IMR-90 (cell line): ENCODE measurements at regions not wholly inside any gene's neighbourhood (a gene's known extent, or its start where the extent isn't known, plus 50 kb on each side); places are given as distances from the start of the nearest gene placed in this dataset.

Source experiments
- ATAC-seq: fragments of 200-7000 bp; cut with Tn5 transposase; 2 replicates; pipeline ENCODE4 v1.9.1; 2020; ENCODE audit warnings: low read depth, mild to moderate bottlenecking, moderate library complexity
- BruUV-seq: library from RNA; stranded (reverse); fragments of 400-500 nt; replicated peaks from 2 replicates; lab custom pipeline; 2021; lab: Mats Ljungman, UMichigan
- CTCF ChIA-PET: fragments of 300-600 bp; formaldehyde crosslinking; extraction: SDS; loops from one replicate; lab custom pipeline; 2021; ENCODE audit warnings: antibody characterized with exemption; lab: Yijun Ruan, JAX
- POLR2A ChIA-PET: fragments of 300-600 bp; sonication (Branson Sonifier 250); formaldehyde crosslinking; loops from one replicate; lab custom pipeline; 2022; ENCODE audit warnings: antibody characterized with exemption; ENCODE audit not compliant: unreplicated experiment; lab: Charles Lee
- DNase-seq: peaks from one replicate; pipeline ENCODE4 v3.0.0; 2013
- H2AFZ ChIP-seq: replicated peaks from 2 replicates; pipeline ENCODE3; 2013; ENCODE audit warnings: low read length, mild to moderate bottlenecking; ENCODE audit not compliant: poor library complexity
- H2AK5ac ChIP-seq: 2 replicates; pipeline ENCODE4 v1.6.1; 2013; ENCODE audit warnings: low read depth, low read length, inconsistent platforms
- H2AK9ac ChIP-seq: replicated peaks from 2 replicates; pipeline ENCODE3; 2013; ENCODE audit warnings: mild to moderate bottlenecking, low read depth, low read length, moderate library complexity; ENCODE audit not compliant: poor library complexity
- H2BK120ac ChIP-seq: 2 replicates; pipeline ENCODE4 v1.6.1; 2013; ENCODE audit warnings: low read depth, low read length, inconsistent platforms
- H2BK15ac ChIP-seq: 3 replicates; pipeline ENCODE4 v1.6.1; 2013; ENCODE audit warnings: low read depth, low read length, inconsistent platforms
- H2BK20ac ChIP-seq: 2 replicates; pipeline ENCODE4 v1.6.1; 2013; ENCODE audit warnings: low read depth, mild to moderate bottlenecking, inconsistent platforms, low read length, moderate library complexity
- H2BK5ac ChIP-seq: 2 replicates; pipeline ENCODE4 v1.6.1; 2013; ENCODE audit warnings: mild to moderate bottlenecking, low read depth, low read length, inconsistent platforms; ENCODE audit not compliant: poor library complexity, severe bottlenecking
- H3K14ac ChIP-seq: replicated peaks from 2 replicates; pipeline ENCODE4 v1.6.1; 2013; ENCODE audit warnings: low read depth, low read length, inconsistent platforms
- H3K18ac ChIP-seq: 2 replicates; pipeline ENCODE4 v1.6.1; 2013; ENCODE audit warnings: low read depth, low read length, control low read depth
- H3K23ac ChIP-seq: 2 replicates; pipeline ENCODE4 v1.6.1; 2013; ENCODE audit warnings: low read depth, low read length, inconsistent platforms
- H3K27ac ChIP-seq: 2 replicates; pipeline ENCODE4 v1.5.1; 2013; ENCODE audit warnings: mild to moderate bottlenecking, control low read depth, low read length; ENCODE audit not compliant: insufficient read depth
- H3K27me3 ChIP-seq: 2 replicates; pipeline ENCODE4 v1.6.1; 2013; ENCODE audit warnings: low read length; ENCODE audit not compliant: control insufficient read depth, insufficient read depth
- H3K36me3 ChIP-seq: 2 replicates; pipeline ENCODE4 v1.6.1; 2013; ENCODE audit warnings: low read length, mixed read lengths; ENCODE audit not compliant: control insufficient read depth, insufficient read depth
- H3K4ac ChIP-seq: 2 replicates; pipeline ENCODE4 v1.6.1; 2013; ENCODE audit warnings: low read depth, low read length, inconsistent platforms
- H3K4me1 ChIP-seq: 2 replicates; pipeline ENCODE4 v1.6.1; 2013; ENCODE audit warnings: low read length, mixed read lengths; ENCODE audit not compliant: control insufficient read depth, insufficient read depth
- H3K4me2 ChIP-seq: 2 replicates; pipeline ENCODE4 v1.6.1; 2013; ENCODE audit warnings: low read depth, mild to moderate bottlenecking, control low read depth, low read length, moderate library complexity
- H3K4me3 ChIP-seq: 2 replicates; pipeline ENCODE4 v1.5.1; 2013; ENCODE audit warnings: low read depth, mild to moderate bottlenecking, control low read depth, low read length, moderate library complexity; ENCODE audit not compliant: insufficient read depth
- H3K56ac ChIP-seq: 2 replicates; pipeline ENCODE4 v1.6.1; 2013; ENCODE audit warnings: low read length, inconsistent platforms; ENCODE audit not compliant: insufficient read depth; ENCODE audit errors: extremely low read depth
- H3K79me1 ChIP-seq, 2 experiments: 2 replicates each; pipeline ENCODE4 v1.6.1; 2013; ENCODE audit warnings: low read length in 2 of 2, inconsistent platforms in 1 of 2, low read depth in 1 of 2
- H3K9ac ChIP-seq: 2 replicates; pipeline ENCODE4 v1.6.1; 2013; ENCODE audit warnings: low read depth, low read length, control low read depth
- H3K9me1 ChIP-seq: 2 replicates; pipeline ENCODE4 v1.6.1; 2013; ENCODE audit warnings: low read length, inconsistent platforms; ENCODE audit not compliant: insufficient read depth
- H3K9me3 ChIP-seq: 2 replicates; pipeline ENCODE4 v1.6.1; 2013; ENCODE audit warnings: low read length; ENCODE audit not compliant: control insufficient read depth, insufficient read depth
- H4K20me1 ChIP-seq: 2 replicates; pipeline ENCODE4 v1.6.1; 2013; ENCODE audit warnings: low read length, inconsistent platforms; ENCODE audit not compliant: insufficient read depth
- H4K5ac ChIP-seq: 2 replicates; pipeline ENCODE4 v1.6.1; 2013; ENCODE audit warnings: mild to moderate bottlenecking, low read depth, low read length, control low read depth
- H4K8ac ChIP-seq, 2 experiments: 2 replicates each; pipeline ENCODE4 v1.6.1; 2013; ENCODE audit warnings: low read depth in 2 of 2, low read length in 2 of 2, control low read depth in 1 of 2, inconsistent platforms in 1 of 2
- H4K91ac ChIP-seq: 2 replicates; pipeline ENCODE4 v1.6.1; 2013; ENCODE audit warnings: low read depth, low read length, inconsistent platforms; ENCODE audit not compliant: insufficient read depth
- BHLHE40 ChIP-seq: fragments of 150-350 bp; IDR thresholded peaks from 2 replicates; pipeline ENCODE4 v1.6.1; 2016; ENCODE audit warnings: mild to moderate bottlenecking, low read depth, low read length
- CEBPB ChIP-seq: IDR thresholded peaks from 2 replicates; pipeline ENCODE4 v1.6.1; 2012; ENCODE audit warnings: low read depth, low read length, improper control_type of control experiment
- MAFK ChIP-seq: IDR thresholded peaks from 2 replicates; pipeline ENCODE4 v1.6.1; 2012; ENCODE audit warnings: low read depth, low read length, improper control_type of control experiment
- MAZ ChIP-seq: IDR thresholded peaks from 2 replicates; pipeline ENCODE4 v1.6.1; 2012; ENCODE audit warnings: low read depth, mild to moderate bottlenecking, low read length, improper control_type of control experiment, moderate library complexity, borderline replicate concordance
- RAD21 ChIP-seq: IDR thresholded peaks from 2 replicates; pipeline ENCODE4 v1.6.1; 2012; ENCODE audit warnings: low read length, improper control_type of control experiment
- WGBS, 2 experiments: methylation state at CpG; one replicate each; pipeline versions ENCODE4 v1.1.5 to v1.1.7; 2013; ENCODE audit warnings: missing lambda C conversion rate in 2 of 2; ENCODE audit not compliant: insufficient read length in 1 of 2; ENCODE audit errors: extremely low coverage in 2 of 2; 5-methylcytosine and 5-hydroxymethylcytosine counted together
- dilution Hi-C: fragments of 300-500 bp; cut with HindIII; formaldehyde crosslinking; loops from one replicate; pipeline ENCODE4 v1.14.3; 2018; ENCODE audit warnings: low sequenced_read_pairs; ENCODE audit not compliant: unreplicated experiment
- in situ Hi-C: fragments of 300-500 bp; cut with MboI; formaldehyde crosslinking; loops from 3 replicates; pipeline ENCODE4 v1.14.3; 2019; ENCODE audit warnings: low sequenced_read_pairs, inconsistent platforms, mixed read lengths
- intact Hi-C: fragments of 100-400 bp; cut with micrococcal nuclease; formaldehyde crosslinking; loops from 2 replicates; pipeline ENCODE4 v1.10.0; 2022

DNA sequence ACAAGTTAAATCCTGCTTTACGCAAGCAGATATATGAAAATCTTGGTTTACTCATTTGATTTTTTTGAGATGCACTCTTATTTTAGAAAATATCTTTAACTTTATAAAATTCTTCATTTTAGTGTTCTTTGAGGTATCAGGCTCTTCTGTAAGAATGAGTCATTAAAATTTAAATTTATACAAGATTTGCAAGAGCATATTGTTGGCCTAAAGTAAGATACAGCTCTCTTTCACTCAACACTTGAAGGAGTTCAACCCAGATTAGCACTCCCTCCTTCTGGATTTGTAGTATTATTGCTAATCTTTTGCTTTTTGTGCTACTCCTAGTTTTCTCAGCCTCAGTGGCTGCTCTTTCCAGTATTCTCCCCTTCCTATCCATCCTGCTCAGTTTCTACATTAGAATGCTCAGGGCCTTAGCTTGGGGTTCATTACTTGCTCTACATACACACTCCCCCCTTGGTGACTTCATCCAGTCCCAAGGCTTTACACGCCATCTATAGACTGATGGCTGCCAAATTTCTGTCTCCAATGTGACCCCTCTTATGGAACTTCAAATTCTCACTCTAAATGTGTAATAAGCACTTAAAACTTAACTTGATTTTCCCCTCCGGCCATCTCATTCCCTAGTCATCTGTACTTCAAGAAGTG is 425.3 kb upstream of the FANCL start:
- ChIA-PET CTCF (no interaction called here), POLR2A (no interaction called here)
- H3K23ac ChIP-seq = no peak overlapping the region
- no peak overlapping the region for H2BK5ac ChIP-seq
- no peaks in the 10 kb centered on the region for H3K9me1 ChIP-seq
- no TSS peak for BruUV-seq
- H4K5ac ChIP-seq = no peak overlapping the region
- no peaks in the 10 kb centered on the region for H3K4me1 ChIP-seq
- H4K20me1 ChIP-seq = no peaks in the 10 kb centered on the region
- no peak overlapping the region for H2AK9ac ChIP-seq
- H3K4me2 ChIP-seq = no peak overlapping the region
- H3K9ac ChIP-seq = no peak overlapping the region
- H2BK120ac ChIP-seq = no peak overlapping the region
- no peak overlapping the region for H4K91ac ChIP-seq
- no peaks in the 10 kb centered on the region for H3K9me3 ChIP-seq
- H3K4me3 ChIP-seq = no peak overlapping the region
- no peaks in the 10 kb centered on the region for H3K36me3 ChIP-seq
- H3K56ac ChIP-seq = no peak overlapping the region
- dilution Hi-C loops = no loop called here
- H2BK20ac ChIP-seq = no peak overlapping the region
- intact Hi-C loops = no loop called here
- H2BK15ac ChIP-seq = no peak overlapping the region
- no peak overlapping the region for H2AFZ ChIP-seq
- no peaks in the 10 kb centered on the region for H3K79me1 ChIP-seq
- H2AK5ac ChIP-seq = no peak overlapping the region
- no peak overlapping the region for H3K4ac ChIP-seq
- TF ChIP-seq CEBPB (no peak), MAZ (no peak), BHLHE40 (no peak), RAD21 (no peak), MAFK (no peak)
- DNase-seq (no peak), ATAC-seq (no peak)
- no peak overlapping the region for H3K14ac ChIP-seq
- no peak overlapping the region for H3K27ac ChIP-seq
- no peak overlapping the region for H3K18ac ChIP-seq
- in situ Hi-C loops = no loop called here
- 67% methylated on average over 1 of the region's 3 CpGs; no CpG with 5 or more reads in 1 of the 2 experiments for WGBS, 2 experiments
- no peaks in the 10 kb centered on the region for H3K27me3 ChIP-seq
- no peak overlapping the region for H4K8ac ChIP-seq
